Stimulated activated CD4-positive, alpha-beta T cell treated with anti-CD3 and anti-CD28 coated beads, Interleukin-1b, Interleukin-23, amount 100 ng/mL, for 4 hours (primary cell): ENCODE measurements at regions not wholly inside any gene's neighbourhood (a gene's known extent, or its start where the extent isn't known, plus 50 kb on each side); places are given as distances from the start of the nearest gene placed in this dataset.
"Not testable (repeated sequence)": the region's sequence is repeated elsewhere in the genome, so short reads cannot be mapped to it uniquely, and the experiment has no call there.

ENCODE experiments used
- DNase-seq, 2 donors: peaks; one replicate each; pipeline ENCODE4 v3.0.0-alpha.2; 2020; ENCODE audit warnings: low read depth in 2 of 2

- no peak for DNase-seq
Measured at GRCh38 chr1:87956750-87957149, 628.1 kb downstream of the LMO4 start.

GRCh38 chr1:87957331-87957730 lies 628.7 kb downstream of the LMO4 start:
- no peak for DNase-seq

GRCh38 chr1:87958201-87958600 lies 629.5 kb downstream of the LMO4 start:
- no peak for DNase-seq

- no peak for DNase-seq
Measured at GRCh38 chr1:87958716-87959115, 630.0 kb downstream of the LMO4 start.

GRCh38 chr1:87959236-87959635 lies 630.6 kb downstream of the LMO4 start:
- no peak for DNase-seq

GRCh38 chr1:87961992-87962391 lies 633.3 kb downstream of the LMO4 start:
- no peak for DNase-seq

- no peak for DNase-seq
Measured at GRCh38 chr1:87963556-87963955, 634.9 kb downstream of the LMO4 start.

GRCh38 chr1:87965193-87965592 lies 636.5 kb downstream of the LMO4 start:
- DNase-seq = no peak

- no peak for DNase-seq
Measured at GRCh38 chr1:87968197-87968955, 639.7 kb downstream of the LMO4 start.

- no peak for DNase-seq
Measured at GRCh38 chr1:87969040-87969439, 640.4 kb downstream of the LMO4 start.

- DNase-seq = no peak
Measured at GRCh38 chr1:87972811-87973210, 644.1 kb downstream of the LMO4 start.

GRCh38 chr1:87973896-87974295 lies 645.2 kb downstream of the LMO4 start:
- no peak for DNase-seq

GRCh38 chr1:87976316-87976715 lies 647.6 kb downstream of the LMO4 start:
- no peak for DNase-seq

GRCh38 chr1:87977145-87977544 lies 648.5 kb downstream of the LMO4 start:
- DNase-seq = no peak

GRCh38 chr1:87979079-87979478 lies 650.4 kb downstream of the LMO4 start:
- DNase-seq = no peak

- DNase-seq = no peak
Measured at GRCh38 chr1:87980494-87980893, 651.8 kb downstream of the LMO4 start.

- no peak for DNase-seq
Measured at GRCh38 chr1:87981386-87981785, 652.7 kb downstream of the LMO4 start.

- DNase-seq = no peak
Measured at GRCh38 chr1:87981810-87982209, 653.1 kb downstream of the LMO4 start.

- no peak for DNase-seq
Measured at GRCh38 chr1:87983841-87984240, 655.2 kb downstream of the LMO4 start.

- no peak for DNase-seq
Measured at GRCh38 chr1:87985071-87985470, 656.4 kb downstream of the LMO4 start.

GRCh38 chr1:87986130-87986866 lies 657.6 kb downstream of the LMO4 start:
- DNase-seq = no peak

- DNase-seq = no peak
Measured at GRCh38 chr1:87989346-87989745, 660.7 kb downstream of the LMO4 start.

- not testable (repeated sequence) for DNase-seq
Measured at GRCh38 chr1:87992536-87992935, 663.9 kb downstream of the LMO4 start.
